Hematopoietic multipotent progenitor cell treated with erythropoietin and hydrocortisone succinate and interleukin-3 and kit ligand, for 17 days (in vitro differentiated cells): ENCODE measurements at regions not wholly inside any gene's neighbourhood (a gene's known extent, or its start where the extent isn't known, plus 50 kb on each side); places are given as distances from the start of the nearest gene placed in this dataset.
"Not testable (repeated sequence)": the region's sequence is repeated elsewhere in the genome, so short reads cannot be mapped to it uniquely, and the experiment has no call there.

Experiments used
- DNase-seq: peaks from one replicate; pipeline ENCODE4 v3.0.0-alpha.2; 2015; ENCODE audit warnings: low spot score

- no peak for DNase-seq
Observed at GRCh38 chr3:130800829-130801228, 54.2 kb upstream of the PIK3R4 start.

DNA sequence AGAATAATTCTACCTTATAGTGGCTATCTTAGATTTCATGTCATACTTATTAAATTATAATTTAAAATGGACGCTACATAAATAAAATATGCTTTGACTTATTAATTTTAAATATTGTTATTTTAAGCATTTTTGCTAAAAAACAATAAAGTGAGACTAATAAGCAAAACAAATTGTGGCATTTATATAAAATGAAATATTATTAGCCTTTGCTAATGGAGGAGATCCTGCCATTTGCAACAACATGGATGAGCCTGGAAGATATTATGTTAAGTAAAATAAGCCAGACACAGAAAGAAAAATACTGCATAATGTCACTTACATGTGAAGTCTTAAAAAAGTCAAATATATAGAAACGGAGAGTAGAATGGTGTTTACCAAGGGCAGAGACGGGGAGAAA lies 54.8 kb upstream of the PIK3R4 start:
- DNase-seq: no peak

GRCh38 chr3:130811557-130811956 lies 64.9 kb upstream of the PIK3R4 start:
- DNase-seq: no peak

- DNase-seq: no peak
Observed at GRCh38 chr3:130814691-130815472, 68.3 kb upstream of the PIK3R4 start.

GRCh38 chr3:130816561-130817445 lies 70.2 kb upstream of the PIK3R4 start:
- no peak for DNase-seq

- not testable (repeated sequence) for DNase-seq
Observed at GRCh38 chr3:130818066-130818465, 71.4 kb upstream of the PIK3R4 start.

- DNase-seq: peak; percentile 10
Observed at GRCh38 chr3:130820976-130821375, 72.9 kb upstream of the ATP2C1 start.

GRCh38 chr3:130821806-130822205 lies 72.1 kb upstream of the ATP2C1 start:
- no peak for DNase-seq

DNA sequence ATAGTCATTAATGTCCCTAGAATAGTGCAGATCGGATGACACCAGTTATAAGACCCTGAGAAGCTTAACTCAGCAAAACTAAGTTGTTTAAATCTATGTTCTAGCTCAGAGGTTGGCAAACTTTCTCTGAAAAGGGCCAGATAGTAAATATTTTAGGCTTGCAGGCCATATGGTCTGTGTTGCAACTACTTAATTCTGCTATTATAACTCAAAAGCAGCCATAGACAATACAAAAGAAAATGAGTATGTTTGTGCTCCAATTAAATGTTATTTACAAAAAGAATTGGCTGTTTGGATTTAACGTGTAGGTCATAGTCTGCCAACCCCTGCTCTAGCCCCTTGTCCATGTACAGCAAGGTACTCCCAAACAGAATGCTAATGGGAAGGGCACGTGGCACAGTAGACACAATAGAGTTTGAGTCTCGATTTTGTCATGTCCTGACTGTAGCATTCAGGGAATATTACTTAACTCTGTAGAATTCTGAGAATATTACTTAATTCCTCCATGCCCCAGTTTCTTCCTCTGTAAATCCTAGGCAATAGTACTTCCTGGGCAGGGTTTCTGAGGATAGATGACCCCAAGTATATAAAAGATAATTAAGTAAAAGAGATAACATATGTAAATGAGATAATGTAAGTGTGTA lies 70.5 kb upstream of the ATP2C1 start:
- no peak for DNase-seq

- DNase-seq: no peak
Observed at GRCh38 chr3:130823996-130824395, 69.9 kb upstream of the ATP2C1 start.

DNA sequence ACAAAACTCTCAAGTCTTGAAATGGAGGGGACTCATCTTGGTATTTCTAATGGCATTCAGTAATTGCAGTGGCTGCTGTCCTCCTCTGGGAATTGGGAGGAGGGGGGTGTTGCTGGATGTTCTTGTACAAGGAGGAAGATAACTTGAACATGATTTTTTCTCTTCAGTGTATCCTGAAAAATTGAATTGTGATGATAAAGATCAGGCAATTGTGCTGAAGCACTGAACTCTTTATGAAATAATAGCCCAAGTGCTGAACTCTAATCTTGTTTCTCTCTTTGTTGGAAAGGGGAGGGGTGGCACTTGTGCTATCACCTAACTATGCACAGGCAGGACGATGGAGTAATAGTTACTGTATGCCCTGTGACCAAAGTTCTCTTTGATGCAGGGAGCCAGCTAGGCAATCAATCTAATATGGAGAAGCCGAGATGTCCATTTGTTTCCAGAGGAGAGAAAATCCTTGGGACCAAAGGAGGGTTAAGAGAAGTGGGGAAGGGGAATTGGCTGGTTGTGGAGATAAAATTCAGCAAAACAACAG lies 68.1 kb upstream of the ATP2C1 start:
- no peak for DNase-seq

- peak; percentile 34 for DNase-seq
Observed at GRCh38 chr3:130826516-130827182, 67.2 kb upstream of the ATP2C1 start.

DNA sequence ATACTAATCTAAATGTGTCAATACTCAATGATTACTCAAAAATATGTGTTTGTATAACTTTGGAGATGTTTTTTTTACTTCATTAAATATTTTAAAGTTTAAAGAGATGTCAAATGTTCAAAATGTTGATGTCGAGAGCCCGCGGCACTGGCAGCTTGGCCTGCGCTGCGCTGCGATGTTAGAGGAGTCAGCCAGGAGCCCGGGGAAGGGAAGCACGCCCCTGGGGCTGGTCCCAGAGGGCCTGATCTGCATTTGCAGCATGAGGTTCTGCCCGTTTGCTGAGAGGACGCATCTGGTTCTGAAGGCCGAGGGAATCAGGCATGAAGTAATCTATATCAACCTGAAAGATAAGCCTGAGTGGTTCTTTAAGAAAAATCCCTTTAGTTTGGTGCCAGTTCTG lies 66.4 kb upstream of the ATP2C1 start:
- no peak for DNase-seq

GRCh38 chr3:130828948-130829947 lies 64.6 kb upstream of the ATP2C1 start:
- DNase-seq: peak; percentile 67

- DNase-seq: no peak
Observed at GRCh38 chr3:130831719-130832400, 62.0 kb upstream of the ATP2C1 start.

GRCh38 chr3:130832401-130832746 lies 61.5 kb upstream of the ATP2C1 start:
- DNase-seq: not testable (repeated sequence)

- DNase-seq: no peak
Observed at GRCh38 chr3:130834476-130834875, 59.4 kb upstream of the ATP2C1 start.

DNA sequence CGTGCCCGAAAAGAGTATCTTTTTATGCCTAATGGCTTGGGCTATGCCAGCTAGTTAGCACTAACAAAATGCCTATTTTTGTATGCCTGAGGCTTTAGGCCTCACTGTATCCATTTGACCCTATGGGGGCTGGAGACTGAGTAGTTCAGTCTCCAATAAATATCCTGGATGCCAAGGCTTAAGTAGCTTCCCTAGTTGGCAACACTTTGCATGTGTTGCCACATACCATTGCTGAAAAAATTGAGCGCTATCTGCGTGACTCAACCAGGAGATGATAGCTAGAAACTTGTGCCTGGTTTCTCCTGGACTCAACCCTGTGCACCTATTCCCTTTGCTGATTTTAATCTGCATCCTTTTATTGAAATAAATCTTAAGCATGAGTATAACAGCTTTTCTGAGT lies 58.4 kb upstream of the ATP2C1 start:
- no peak for DNase-seq

- no peak for DNase-seq
Observed at GRCh38 chr3:130838898-130839600, 54.8 kb upstream of the ATP2C1 start.
